A673 (cell line): ENCODE measurements at regions not wholly inside any gene's neighbourhood (a gene's known extent, or its start where the extent isn't known, plus 50 kb on each side); places are given as distances from the start of the nearest gene placed in this dataset.

ENCODE experiments used
- BruUV-seq: library from RNA; stranded (reverse); fragments of 400-500 nt; replicated peaks from 2 replicates; lab custom pipeline; 2021; lab: Mats Ljungman, UMichigan
- CTCF ChIA-PET: fragments of 300-600 bp; sonication (Branson Sonifier 250); formaldehyde crosslinking; loops from one replicate; lab custom pipeline; 2022; ENCODE audit warnings: antibody characterized with exemption; lab: Charles Lee
- POLR2A ChIA-PET: fragments of 300-600 bp; sonication (Branson Sonifier 250); formaldehyde crosslinking; loops from one replicate; lab custom pipeline; 2022; ENCODE audit warnings: antibody characterized with exemption; ENCODE audit not compliant: low non-redundant PET; lab: Charles Lee
- DNase-seq: peaks from one replicate; pipeline ENCODE4 v3.0.0-alpha.2; 2015; ENCODE audit warnings: low spot score
- H3K27ac ChIP-seq: fragments of 200-600 bp; sonication (generic); 2 replicates; pipeline ENCODE4 v1.5.1; 2016; ENCODE audit warnings: mixed run types, low read depth, mild to moderate bottlenecking, mixed read lengths, antibody characterized with exemption, low read length; ENCODE audit not compliant: poor library complexity, severe bottlenecking
- H3K27me3 ChIP-seq: fragments of 200-600 bp; sonication (generic); replicated peaks from 2 replicates; pipeline ENCODE4 v1.6.1; 2017; ENCODE audit warnings: mixed run types, low read depth, mild to moderate bottlenecking, mixed read lengths, antibody characterized with exemption, low read length; ENCODE audit not compliant: insufficient read depth, poor library complexity
- H3K36me3 ChIP-seq: fragments of 200-600 bp; sonication (generic); 2 replicates; pipeline ENCODE4 v1.6.1; 2016; ENCODE audit warnings: mixed run types, mild to moderate bottlenecking, mixed read lengths, antibody characterized with exemption, low read length; ENCODE audit not compliant: insufficient read depth, poor library complexity, severe bottlenecking
- H3K4me1 ChIP-seq: fragments of 200-600 bp; sonication (generic); 2 replicates; pipeline ENCODE4 v1.6.1; 2017; ENCODE audit warnings: mixed run types, mild to moderate bottlenecking, mixed read lengths, antibody characterized with exemption, low read length; ENCODE audit not compliant: insufficient read depth, poor library complexity, severe bottlenecking
- H3K4me3 ChIP-seq: fragments of 200-600 bp; sonication (generic); 2 replicates; pipeline ENCODE4 v1.5.1; 2016; ENCODE audit warnings: low read depth, mixed run types, mild to moderate bottlenecking, mixed read lengths, low read length; ENCODE audit not compliant: poor library complexity, severe bottlenecking
- H3K9me3 ChIP-seq: fragments of 200-600 bp; sonication (generic); 2 replicates; pipeline ENCODE4 v1.6.1; 2016; ENCODE audit warnings: mixed run types, low read depth, mild to moderate bottlenecking, mixed read lengths, antibody characterized with exemption, low read length; ENCODE audit not compliant: poor library complexity, severe bottlenecking
- EZH2 ChIP-seq: fragments of 200-600 bp; sonication (generic); IDR thresholded peaks from 2 replicates; pipeline ENCODE4 v1.6.1; 2017; ENCODE audit warnings: borderline replicate concordance, low read depth, mild to moderate bottlenecking, mixed read lengths, antibody characterized with exemption, low read length; ENCODE audit not compliant: poor library complexity, severe bottlenecking
- intact Hi-C: fragments of 100-400 bp; cut with micrococcal nuclease; formaldehyde crosslinking; loops from one replicate; pipeline ENCODE4 v1.10.0; 2022; ENCODE audit not compliant: unreplicated experiment
- TF ChIP-seq, protein P1 (sequence below): fragments of 300-800, 200-600 bp; sonication (generic); conservative IDR thresholded peaks from 2 replicates; pipeline ENCODE4 v1.5.1; 2017; ENCODE audit warnings: low read depth, mild to moderate bottlenecking, antibody characterized with exemption, low read length, moderate library complexity, mixed read lengths

DNA sequence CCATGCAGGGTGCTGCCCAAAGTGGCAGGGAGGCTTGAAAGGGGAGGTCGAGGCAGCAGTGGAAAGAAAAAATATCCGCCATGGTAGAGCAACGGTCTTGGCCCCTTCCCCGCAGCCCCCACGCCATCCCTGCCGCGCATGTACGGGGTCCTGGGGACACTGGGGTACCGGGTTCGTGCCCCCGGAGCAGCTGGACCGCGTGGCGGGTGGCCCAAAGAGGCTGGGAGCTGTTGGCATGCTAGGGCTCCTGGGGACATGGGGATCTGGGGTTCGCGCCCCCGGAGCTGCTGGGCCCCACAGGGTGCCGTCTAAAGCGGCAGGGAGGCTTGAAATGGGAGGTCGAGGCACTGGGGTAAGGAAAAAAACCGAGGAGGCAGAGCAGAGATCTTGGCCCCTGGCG lies 316.5 kb downstream of the ALG10 start:
- Histone ChIP-seq H3K27me3 (no peaks in the 10 kb centered on the region), H3K36me3 (no peaks in the 10 kb centered on the region), H3K4me1 (no peaks in the 10 kb centered on the region), H3K4me3 (no peak overlapping the region), H3K27ac (no peak overlapping the region), H3K9me3 (peaks cover 36% of the 10 kb centered on the region)
- intact Hi-C loops: no loop called here
- POLR2A ChIA-PET: no interaction called here
- BruUV-seq: no TSS peak
- no peak for TF ChIP-seq EZH2
- TF ChIP-seq, protein P1, sequence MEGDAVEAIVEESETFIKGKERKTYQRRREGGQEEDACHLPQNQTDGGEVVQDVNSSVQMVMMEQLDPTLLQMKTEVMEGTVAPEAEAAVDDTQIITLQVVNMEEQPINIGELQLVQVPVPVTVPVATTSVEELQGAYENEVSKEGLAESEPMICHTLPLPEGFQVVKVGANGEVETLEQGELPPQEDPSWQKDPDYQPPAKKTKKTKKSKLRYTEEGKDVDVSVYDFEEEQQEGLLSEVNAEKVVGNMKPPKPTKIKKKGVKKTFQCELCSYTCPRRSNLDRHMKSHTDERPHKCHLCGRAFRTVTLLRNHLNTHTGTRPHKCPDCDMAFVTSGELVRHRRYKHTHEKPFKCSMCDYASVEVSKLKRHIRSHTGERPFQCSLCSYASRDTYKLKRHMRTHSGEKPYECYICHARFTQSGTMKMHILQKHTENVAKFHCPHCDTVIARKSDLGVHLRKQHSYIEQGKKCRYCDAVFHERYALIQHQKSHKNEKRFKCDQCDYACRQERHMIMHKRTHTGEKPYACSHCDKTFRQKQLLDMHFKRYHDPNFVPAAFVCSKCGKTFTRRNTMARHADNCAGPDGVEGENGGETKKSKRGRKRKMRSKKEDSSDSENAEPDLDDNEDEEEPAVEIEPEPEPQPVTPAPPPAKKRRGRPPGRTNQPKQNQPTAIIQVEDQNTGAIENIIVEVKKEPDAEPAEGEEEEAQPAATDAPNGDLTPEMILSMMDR: no peak
- DNase-seq: no peak
- CTCF ChIA-PET: no interaction called here

DNA sequence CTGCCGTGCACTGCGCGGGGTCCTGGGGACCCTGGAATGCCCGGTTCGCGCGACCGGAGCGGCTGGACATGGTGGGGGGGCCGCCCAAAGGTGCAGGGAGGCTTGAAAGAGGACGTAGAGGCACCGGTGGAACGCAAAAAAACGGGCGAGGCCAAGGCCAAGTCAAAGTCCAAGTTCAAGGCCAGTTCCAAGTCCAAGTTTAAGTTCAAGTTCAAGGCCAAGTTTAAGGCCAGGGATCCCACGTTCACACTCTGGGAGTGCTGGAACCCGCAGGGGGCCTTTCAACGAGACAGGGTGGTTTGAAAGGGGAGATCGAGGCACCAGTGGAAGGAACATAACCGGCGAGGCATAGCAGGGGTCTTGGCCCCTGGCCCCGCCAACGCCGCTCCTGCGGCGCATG lies 317.6 kb downstream of the ALG10 start:
- TF ChIP-seq EZH2: no peak
- TF ChIP-seq, protein P1: no peak
- no peaks in the 10 kb centered on the region for H3K4me1 ChIP-seq
- BruUV-seq: no TSS peak
- no peak for DNase-seq
- no peaks in the 10 kb centered on the region for H3K27me3 ChIP-seq
- intact Hi-C loops: no loop called here
- no peak overlapping the region for H3K4me3 ChIP-seq
- H3K9me3 ChIP-seq: peaks cover 30% of the 10 kb centered on the region
- ChIA-PET POLR2A (no interaction called here), CTCF (no interaction called here)
- no peak overlapping the region for H3K27ac ChIP-seq
- no peaks in the 10 kb centered on the region for H3K36me3 ChIP-seq

DNA sequence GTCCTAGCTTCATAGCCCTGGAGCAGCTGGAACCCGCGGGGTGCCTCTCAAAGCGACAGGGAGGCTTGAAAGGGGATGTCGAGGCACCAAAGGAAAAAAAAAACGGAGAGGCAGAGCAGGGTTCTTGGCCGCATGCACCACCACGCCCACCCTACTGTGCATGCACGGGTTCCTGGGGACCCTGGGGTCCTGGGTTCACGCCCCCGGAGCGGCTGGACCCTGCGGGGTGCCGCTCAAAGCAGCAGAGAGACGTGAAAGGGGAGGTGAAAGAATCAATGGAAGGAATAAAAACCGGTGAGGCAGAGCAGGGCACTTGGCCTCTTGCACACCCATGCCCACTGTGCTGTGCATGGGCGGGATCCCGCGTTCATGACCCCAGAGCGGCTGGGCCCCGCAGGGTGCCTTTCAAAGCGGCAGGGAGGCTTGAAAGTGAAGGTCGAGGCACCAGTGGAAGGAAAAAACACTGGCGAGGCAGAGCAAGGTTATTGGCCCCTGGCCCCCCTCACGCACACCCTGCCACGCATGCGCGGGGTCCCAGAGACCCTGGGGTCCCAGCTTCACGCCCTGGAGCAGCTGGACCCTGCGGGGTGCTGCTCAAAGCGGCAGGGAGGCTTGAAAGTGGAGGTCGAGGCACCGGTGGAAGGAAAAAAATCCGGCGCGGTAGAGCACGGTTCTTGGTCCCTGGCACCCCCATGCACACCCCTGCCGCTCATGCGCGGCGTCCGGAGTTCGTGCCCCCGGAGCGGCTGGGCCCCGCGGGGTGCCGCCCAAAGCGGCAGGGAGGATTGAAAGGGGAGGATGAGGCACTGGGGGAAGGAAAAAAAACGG lies 318.5 kb downstream of the ALG10 start:
- Histone ChIP-seq H3K27ac (no peak overlapping the region), H3K27me3 (no peaks in the 10 kb centered on the region), H3K36me3 (no peaks in the 10 kb centered on the region), H3K4me3 (no peak overlapping the region), H3K4me1 (no peaks in the 10 kb centered on the region), H3K9me3 (peaks cover 28% of the 10 kb centered on the region)
- DNase-seq: no peak
- no peak for TF ChIP-seq EZH2
- TF ChIP-seq, protein P1: no peak
- ChIA-PET POLR2A (no interaction called here), CTCF (no interaction called here)
- BruUV-seq: no TSS peak
- intact Hi-C loops: no loop called here
